Stimulated activated naive CD8-positive, alpha-beta T cell treated with anti-CD3 and anti-CD28 coated beads, Interleukin-15, amount 100 ng/mL, for 72 hours (primary cell): ENCODE measurements at regions not wholly inside any gene's neighbourhood (a gene's known extent, or its start where the extent isn't known, plus 50 kb on each side); places are given as distances from the start of the nearest gene placed in this dataset.

Source experiments
- ATAC-seq: fragments of 150-1000 bp; cut with Tn5 transposase; 2 replicates; pipeline ENCODE4 v1.10.0; 2021; ENCODE audit warnings: mild to moderate bottlenecking, moderate library complexity
- DNase-seq, 2 donors: peaks; one replicate each; pipeline ENCODE4 v3.0.0; 2021 to 2022
- H3K27ac Mint-ChIP-seq, 2 donors: one replicate each; pipeline ENCODE4 v1.8.0; 2022; ENCODE audit warnings: mild to moderate bottlenecking in 2 of 2, mixed read lengths in 2 of 2, moderate library complexity in 2 of 2
- H3K27me3 Mint-ChIP-seq: one replicate; pipeline ENCODE4 v1.8.0; 2022; ENCODE audit warnings: mixed read lengths
- H3K4me1 Mint-ChIP-seq: one replicate; pipeline ENCODE4 v1.8.0; 2022; ENCODE audit warnings: mild to moderate bottlenecking, mixed read lengths
- H3K4me3 Mint-ChIP-seq, 2 donors: one replicate each; pipeline ENCODE4 v1.8.0; 2022; ENCODE audit warnings: mild to moderate bottlenecking in 2 of 2, mixed read lengths in 2 of 2, moderate library complexity in 1 of 2
- H3K9me3 Mint-ChIP-seq, 2 donors: one replicate each; pipeline ENCODE4 v1.8.0; 2022; ENCODE audit warnings: mixed read lengths in 2 of 2

GRCh38 chr5:145180371-145180770, 654.8 kb downstream of the PRELID2 start:
- Mint-ChIP-seq H3K27ac (no peak overlapping the region), H3K4me1 (no peaks in the 10 kb centered on the region), H3K27me3 (no peaks in the 10 kb centered on the region), H3K4me3 (no peak overlapping the region), H3K9me3 (no peaks in the 10 kb centered on the region)
- DNase-seq, result no peak
- ATAC-seq, result no peak

DNA sequence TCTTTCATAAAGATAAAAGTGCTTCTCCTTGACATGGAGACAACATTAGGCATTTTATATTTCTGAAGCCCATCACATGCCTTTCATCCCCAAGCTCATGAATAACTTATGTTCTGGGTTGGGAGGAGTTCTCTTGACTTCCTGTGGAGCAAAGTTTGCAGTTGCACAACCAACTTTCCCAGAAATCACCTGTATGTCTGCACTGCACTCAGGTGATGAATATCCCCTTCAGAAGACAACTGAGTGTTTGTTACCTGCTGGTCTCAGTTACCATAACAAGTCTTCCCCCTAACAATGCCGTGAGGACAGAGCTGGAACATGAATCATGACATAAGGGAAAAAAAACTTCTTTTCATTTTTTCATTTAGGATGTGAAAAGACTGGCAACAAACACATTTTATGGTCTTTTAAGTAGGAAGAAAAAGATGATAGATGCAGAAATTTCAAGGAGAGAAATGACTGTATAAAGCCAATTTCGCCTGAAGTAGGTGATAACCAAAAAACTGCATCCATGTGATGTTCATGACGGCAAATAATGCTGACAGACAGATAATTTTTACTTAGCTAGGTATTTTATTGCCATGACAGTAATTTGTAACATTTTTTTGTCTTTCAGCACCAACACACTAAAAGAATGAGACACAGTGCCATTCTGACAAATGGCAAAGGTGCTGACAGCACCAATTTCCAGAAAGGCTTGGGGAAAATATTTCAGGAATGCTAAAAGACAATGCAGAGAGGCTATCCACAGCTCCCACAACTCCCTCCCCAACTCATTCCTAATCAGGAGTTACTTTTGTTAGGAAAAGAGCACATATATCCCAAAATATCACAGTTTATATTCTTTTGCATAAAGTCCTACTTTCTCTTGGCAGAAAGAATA, 656.3 kb downstream of the PRELID2 start:
- Mint-ChIP-seq H3K4me3 (no peak overlapping the region), H3K27ac (no peak overlapping the region), H3K4me1 (no peaks in the 10 kb centered on the region), H3K27me3 (no peaks in the 10 kb centered on the region), H3K9me3 (no peaks in the 10 kb centered on the region)
- DNase-seq, result no peak
- no peak for ATAC-seq

DNA sequence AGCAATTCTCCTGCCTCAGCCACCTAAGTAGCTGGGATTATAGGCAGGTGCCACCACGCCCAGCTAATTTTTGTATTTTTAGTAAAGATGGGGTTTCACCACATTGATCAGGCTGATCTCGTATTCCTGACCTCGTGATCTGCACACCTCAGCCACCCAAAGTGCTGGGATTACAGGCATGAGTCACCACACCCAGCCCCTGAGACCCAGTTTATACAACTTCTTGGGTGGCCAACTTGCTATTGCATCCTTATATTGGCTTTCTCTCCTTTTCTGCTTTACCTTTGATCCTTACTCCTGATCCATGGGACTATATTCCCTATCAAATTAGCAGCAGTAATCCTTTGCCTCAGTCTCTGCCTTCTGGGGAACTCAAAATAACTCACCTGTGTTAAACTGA, 659.1 kb downstream of the PRELID2 start:
- no peak for ATAC-seq
- H3K9me3 Mint-ChIP-seq, result no peaks in the 10 kb centered on the region

DNA sequence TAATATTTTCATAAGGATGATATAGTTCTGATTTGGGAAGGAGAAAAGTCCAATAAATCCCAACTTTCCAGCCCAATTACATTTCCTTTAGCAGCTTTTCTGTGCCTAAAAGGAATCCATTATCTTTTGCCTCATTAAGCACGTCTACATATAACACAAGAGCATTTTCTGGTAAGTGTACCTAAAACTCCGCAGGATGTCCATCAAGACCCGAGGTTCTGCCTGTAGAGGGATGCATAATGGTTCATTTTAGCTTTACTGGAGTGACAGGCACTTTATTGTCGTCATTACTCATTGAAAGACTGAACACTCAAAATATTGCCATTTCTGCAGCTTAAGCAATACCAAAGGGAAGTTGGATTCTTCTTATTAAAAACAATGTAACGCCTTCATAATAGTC, 669.0 kb downstream of the PRELID2 start:
- Mint-ChIP-seq H3K9me3 (no peaks in the 10 kb centered on the region), H3K27ac (no peak overlapping the region), H3K4me3 (no peak overlapping the region), H3K4me1 (no peaks in the 10 kb centered on the region), H3K27me3 (no peaks in the 10 kb centered on the region)
- ATAC-seq (no peak), DNase-seq (no peak)

More for the DNA sequence above, 659.1 kb downstream of the PRELID2 start:
- Mint-ChIP-seq H3K4me1 (no peaks in the 10 kb centered on the region), H3K27me3 (no peaks in the 10 kb centered on the region), H3K4me3 (no peak overlapping the region), H3K27ac (no peak overlapping the region)
- DNase-seq, result no peak

- Mint-ChIP-seq H3K4me3 (no peak overlapping the region), H3K27ac (no peak overlapping the region), H3K9me3 (no peaks in the 10 kb centered on the region), H3K27me3 (no peaks in the 10 kb centered on the region), H3K4me1 (no peaks in the 10 kb centered on the region)
- DNase-seq (no peak), ATAC-seq (no peak)
Observed at GRCh38 chr5:145163876-145164275, 671.3 kb downstream of the PRELID2 start.

DNA sequence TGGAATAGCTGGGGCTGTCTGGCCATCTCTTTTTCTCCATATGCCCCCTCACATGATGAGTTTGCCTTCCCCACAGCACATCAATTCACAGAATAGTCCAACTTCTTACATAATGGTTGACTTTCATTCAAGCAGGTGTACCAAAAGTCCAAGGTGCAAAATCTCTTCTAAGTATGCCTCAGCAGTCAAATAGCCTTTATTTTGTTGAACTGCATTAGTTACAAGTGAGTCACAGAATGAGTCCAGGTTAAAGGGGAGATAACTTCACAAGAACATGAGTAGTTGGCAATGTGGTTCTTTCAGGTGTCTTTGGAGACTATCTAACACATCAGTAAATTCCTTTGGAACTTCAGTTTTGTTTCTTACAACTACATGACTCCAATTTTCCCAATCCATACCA, 672.5 kb downstream of the PRELID2 start:
- no peaks in the 10 kb centered on the region for H3K27me3 Mint-ChIP-seq
- H3K27ac Mint-ChIP-seq, result no peak overlapping the region
- no peaks in the 10 kb centered on the region for H3K4me1 Mint-ChIP-seq
- DNase-seq (no peak), ATAC-seq (no peak)
- H3K9me3 Mint-ChIP-seq, result no peaks in the 10 kb centered on the region
- no peak overlapping the region for H3K4me3 Mint-ChIP-seq

GRCh38 chr5:145161391-145161790, 673.8 kb downstream of the PRELID2 start:
- H3K4me1 Mint-ChIP-seq, result no peaks in the 10 kb centered on the region
- H3K27me3 Mint-ChIP-seq, result no peaks in the 10 kb centered on the region
- DNase-seq (no peak), ATAC-seq (no peak)
- H3K4me3 Mint-ChIP-seq, result no peak overlapping the region
- H3K27ac Mint-ChIP-seq, result no peak overlapping the region
- no peaks in the 10 kb centered on the region for H3K9me3 Mint-ChIP-seq

- Mint-ChIP-seq H3K27ac (no peak overlapping the region), H3K4me3 (no peak overlapping the region), H3K27me3 (no peaks in the 10 kb centered on the region), H3K9me3 (no peaks in the 10 kb centered on the region), H3K4me1 (no peaks in the 10 kb centered on the region)
- no peak for DNase-seq
- no peak for ATAC-seq
Observed at GRCh38 chr5:145160679-145161078, 674.5 kb downstream of the PRELID2 start.

DNA sequence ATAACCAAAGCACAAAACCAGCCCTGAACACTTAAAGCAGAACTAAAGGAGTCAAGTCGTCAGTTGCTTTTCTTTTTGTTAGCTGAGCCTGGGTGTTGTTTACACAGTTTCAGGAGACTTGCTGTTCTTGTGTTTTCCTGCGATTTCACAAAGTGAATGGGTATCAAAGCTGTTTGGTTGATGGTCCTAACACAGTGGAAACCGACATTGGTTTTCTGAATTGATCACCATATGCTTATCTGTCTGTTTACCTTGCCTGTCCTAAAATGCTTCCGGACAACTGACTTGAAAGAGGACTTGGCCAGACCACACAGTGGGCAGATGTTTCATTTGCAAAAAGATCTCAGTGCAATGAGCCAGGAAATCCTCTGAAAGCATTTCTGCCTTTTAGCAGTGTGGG, 676.4 kb downstream of the PRELID2 start:
- no peak overlapping the region for H3K27ac Mint-ChIP-seq
- no peaks in the 10 kb centered on the region for H3K9me3 Mint-ChIP-seq
- ATAC-seq, result no peak
- DNase-seq, result no peak
- no peaks in the 10 kb centered on the region for H3K4me1 Mint-ChIP-seq
- no peaks in the 10 kb centered on the region for H3K27me3 Mint-ChIP-seq
- H3K4me3 Mint-ChIP-seq, result no peak overlapping the region

DNA sequence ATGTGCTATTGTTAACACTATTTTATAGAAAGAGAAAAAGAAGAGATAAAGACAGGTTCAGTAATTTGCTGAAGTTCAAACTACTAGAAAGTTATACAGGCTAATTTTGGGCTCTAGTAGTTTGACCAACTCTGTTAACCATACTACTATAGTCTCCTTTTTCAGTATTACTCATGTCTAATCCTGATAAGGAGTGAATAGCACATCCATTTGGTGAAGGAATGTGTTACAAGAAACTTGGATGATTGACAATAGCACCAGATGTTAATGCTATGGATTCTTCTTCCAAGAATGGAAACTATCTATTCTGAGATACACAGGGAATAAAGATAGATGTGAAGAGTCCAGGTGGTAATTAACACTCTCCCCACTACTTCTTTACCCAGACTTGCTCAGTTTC, 677.3 kb downstream of the PRELID2 start:
- DNase-seq (no peak), ATAC-seq (no peak)
- no peaks in the 10 kb centered on the region for H3K9me3 Mint-ChIP-seq
- no peaks in the 10 kb centered on the region for H3K27me3 Mint-ChIP-seq
- no peak overlapping the region for H3K4me3 Mint-ChIP-seq
- no peaks in the 10 kb centered on the region for H3K4me1 Mint-ChIP-seq
- no peak overlapping the region for H3K27ac Mint-ChIP-seq

DNA sequence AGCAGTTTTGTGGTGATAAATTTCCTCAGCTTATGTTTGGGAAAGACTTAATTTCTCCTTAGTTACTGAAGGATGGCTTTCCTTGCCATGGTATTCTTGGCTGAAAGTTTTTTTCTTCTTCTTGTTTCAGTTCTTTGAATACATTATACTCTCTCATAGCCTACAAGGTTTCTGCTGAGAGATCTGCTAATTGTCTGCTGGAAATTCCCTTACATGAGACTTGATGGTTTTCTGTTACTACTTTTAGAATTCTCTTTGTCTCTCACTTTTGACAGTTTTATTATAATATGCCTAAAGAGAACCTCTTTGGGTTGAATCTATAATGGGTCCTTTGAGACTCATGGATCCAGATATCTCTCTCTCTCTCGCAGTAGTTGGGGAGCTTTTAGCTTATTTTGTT, 693.6 kb downstream of the PRELID2 start:
- no peaks in the 10 kb centered on the region for H3K4me1 Mint-ChIP-seq

DNA sequence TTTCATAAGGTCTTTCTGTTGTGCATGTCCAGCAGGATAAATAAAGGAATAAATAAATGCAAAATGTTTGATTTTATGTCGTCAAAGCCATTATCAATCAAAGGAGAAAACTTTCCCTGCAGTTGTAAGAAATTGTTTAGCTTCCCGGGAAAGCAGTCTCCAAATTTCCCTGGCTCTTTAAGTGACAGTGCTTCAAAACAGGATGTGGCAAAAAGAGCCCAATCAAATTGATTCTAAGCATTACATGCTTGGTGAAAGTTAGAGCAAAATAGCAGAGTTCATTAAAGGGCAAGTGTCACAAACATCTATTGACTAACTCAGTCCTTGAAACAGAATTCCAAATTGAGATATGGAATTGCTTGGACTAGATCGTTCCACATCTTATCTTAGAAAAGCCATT, 704.1 kb downstream of the PRELID2 start:
- Mint-ChIP-seq H3K4me1 (no peaks in the 10 kb centered on the region), H3K27me3 (no peaks in the 10 kb centered on the region), H3K27ac (no peak overlapping the region), H3K9me3 (peaks cover 0 to 3% of the 10 kb centered on the region in 2 donors), H3K4me3 (no peak overlapping the region)
- no peak for DNase-seq
- ATAC-seq, result no peak

More for the DNA sequence above, 693.6 kb downstream of the PRELID2 start:
- DNase-seq (no peak), ATAC-seq (no peak)
- Mint-ChIP-seq H3K9me3 (peaks cover 0 to 8% of the 10 kb centered on the region in 2 donors), H3K27me3 (no peaks in the 10 kb centered on the region), H3K27ac (no peak overlapping the region), H3K4me3 (no peak overlapping the region)

DNA sequence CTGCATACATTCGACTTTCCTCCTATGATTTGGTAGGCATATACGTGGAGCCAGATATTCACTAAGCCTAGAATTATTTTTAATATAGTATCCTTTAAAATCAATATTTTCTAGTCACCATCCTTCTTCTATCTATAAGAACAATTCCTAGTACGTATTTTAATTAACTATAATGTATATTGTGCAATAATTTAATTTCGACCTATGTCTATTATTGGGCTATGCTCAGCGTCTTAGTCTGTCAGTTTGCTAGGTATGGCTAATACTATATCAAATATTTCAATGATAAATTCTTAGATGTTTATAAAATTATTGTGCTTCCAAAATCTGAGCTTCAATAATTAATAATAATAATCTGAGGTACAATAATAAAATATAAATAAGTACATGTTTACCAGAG, 705.3 kb downstream of the PRELID2 start:
- H3K27me3 Mint-ChIP-seq, result no peaks in the 10 kb centered on the region
- DNase-seq, result no peak

DNA sequence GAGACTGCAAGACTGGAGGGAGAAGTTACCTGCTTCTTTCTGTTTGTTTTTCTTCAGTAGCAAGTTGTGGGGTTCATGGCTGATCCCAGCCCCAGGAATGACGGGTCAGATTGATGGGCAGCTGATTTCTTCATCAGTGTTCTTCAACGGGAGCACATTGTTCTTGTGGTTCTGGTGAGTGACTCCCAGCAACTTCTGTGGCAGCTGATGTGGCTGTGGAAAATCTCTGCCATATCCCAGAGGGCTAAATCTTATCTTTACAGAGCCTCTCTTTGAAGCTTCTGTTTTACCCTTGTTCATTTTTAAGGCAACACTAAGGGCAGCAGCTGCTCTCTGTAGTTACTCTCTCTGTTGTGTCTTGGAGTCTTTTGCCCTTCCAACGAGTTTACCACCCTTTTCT, 710.3 kb downstream of the PRELID2 start:
- Mint-ChIP-seq H3K27me3 (no peaks in the 10 kb centered on the region), H3K4me3 (no peak overlapping the region), H3K27ac (no peak overlapping the region), H3K9me3 (no peaks in the 10 kb centered on the region), H3K4me1 (no peaks in the 10 kb centered on the region)
- DNase-seq (no peak), ATAC-seq (no peak)

More for the DNA sequence above, 705.3 kb downstream of the PRELID2 start:
- ATAC-seq, result no peak
- Mint-ChIP-seq H3K4me3 (no peak overlapping the region), H3K4me1 (no peaks in the 10 kb centered on the region), H3K9me3 (no peaks in the 10 kb centered on the region), H3K27ac (no peak overlapping the region)

GRCh38 chr5:145118611-145119010, 716.5 kb downstream of the PRELID2 start:
- Mint-ChIP-seq H3K4me1 (no peaks in the 10 kb centered on the region), H3K9me3 (peaks cover 12 to 17% of the 10 kb centered on the region in 2 donors), H3K27me3 (no peaks in the 10 kb centered on the region), H3K27ac (no peak overlapping the region), H3K4me3 (no peak overlapping the region)
- ATAC-seq, result no peak
- no peak for DNase-seq

DNA sequence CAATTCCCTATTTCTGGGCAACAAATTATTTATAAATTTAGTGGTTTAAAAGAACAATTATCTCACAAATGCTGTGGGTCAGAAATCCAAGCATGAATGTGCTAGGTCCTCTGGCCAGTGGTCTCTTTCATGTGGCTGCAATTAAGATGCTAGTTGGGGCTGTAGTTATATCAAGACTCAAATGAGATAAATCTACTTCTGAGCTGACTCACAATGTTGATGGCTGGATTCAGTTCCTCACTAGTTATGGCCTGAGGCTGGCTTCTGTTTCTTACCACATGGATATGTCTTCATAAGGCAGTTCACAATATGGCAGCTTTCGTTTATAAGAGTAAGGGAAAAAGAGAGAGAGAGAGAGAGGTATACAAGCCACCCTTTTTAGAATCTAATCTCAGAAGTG, 717.0 kb downstream of the PRELID2 start:
- H3K27ac Mint-ChIP-seq, result no peak overlapping the region
- no peaks in the 10 kb centered on the region for H3K27me3 Mint-ChIP-seq
- H3K4me1 Mint-ChIP-seq, result no peaks in the 10 kb centered on the region
- ATAC-seq, result no peak
- peaks cover 17 to 20% of the 10 kb centered on the region in 2 donors for H3K9me3 Mint-ChIP-seq
- H3K4me3 Mint-ChIP-seq, result no peak overlapping the region
- no peak for DNase-seq

GRCh38 chr5:145117285-145117684, 717.9 kb downstream of the PRELID2 start:
- ATAC-seq (no peak), DNase-seq (no peak)
- Mint-ChIP-seq H3K9me3 (peaks cover 17 to 20% of the 10 kb centered on the region in 2 donors), H3K27me3 (no peaks in the 10 kb centered on the region), H3K4me3 (no peak overlapping the region), H3K27ac (no peak overlapping the region), H3K4me1 (no peaks in the 10 kb centered on the region)
